Thyroid gland (tissue), 4 donors: ENCODE measurements at regions not wholly inside any gene's neighbourhood (a gene's known extent, or its start where the extent isn't known, plus 50 kb on each side); places are given as distances from the start of the nearest gene placed in this dataset.

ENCODE experiments used
- DNase-seq, 2 donors: peaks; one replicate each; pipeline ENCODE4 v3.0.0-alpha.2; 2019
- H3K27ac ChIP-seq, 3 donors: fragments of 200-600 bp; sonication (generic); 1 replicate in 2 of 3; 2 replicates in 1 of 3; pipeline ENCODE4 v1.5.1; 2016 to 2019; ENCODE audit warnings: mild to moderate bottlenecking in 1 of 3, moderate library complexity in 1 of 3
- H3K27me3 ChIP-seq: fragments of 200-600 bp; sonication (generic); one replicate; pipeline ENCODE4 v1.5.1; 2019
- H3K36me3 ChIP-seq, 2 donors: fragments of 200-600 bp; sonication (generic); one replicate each; pipeline ENCODE4 v1.5.1; 2016 to 2019
- H3K4me1 ChIP-seq, 2 donors: fragments of 200-600 bp; sonication (generic); one replicate each; pipeline ENCODE4 v1.5.1; 2017 to 2019
- H3K4me3 ChIP-seq, 3 donors: fragments of 200-600 bp; sonication (generic); replicated peaks in 1 of 3; 1 replicate in 2 of 3; 2 replicates in 1 of 3; pipeline ENCODE4 v1.5.1; 2016; ENCODE audit warnings: mild to moderate bottlenecking in 1 of 3
- H3K9me3 ChIP-seq: fragments of 200-600 bp; sonication (generic); one replicate; pipeline ENCODE4 v1.5.1; 2017
- POLR2A ChIP-seq, 2 donors: fragments of 450-650 bp; IDR thresholded peaks; one replicate each; pipeline ENCODE4 v1.6.1; 2017; ENCODE audit warnings: antibody characterized with exemption in 2 of 2, mild to moderate bottlenecking in 2 of 2, moderate library complexity in 1 of 2
- WGBS, 2 donors: methylation state at CpG; one replicate each; pipeline ENCODE4 v1.1.5; 2017; 5-methylcytosine and 5-hydroxymethylcytosine counted together
- intact Hi-C: fragments of 100-400 bp; cut with DNase I; formaldehyde crosslinking; loops from one replicate; pipeline ENCODE4 v1.15.1; 2023
- TF ChIP-seq, protein P1 (sequence below), 6 experiments: fragments of 200-600 bp in 3 of 6; fragments of 450-650 bp in 3 of 6; sonication (generic) in 3 of 6; IDR thresholded peaks; one replicate each; pipeline ENCODE4 v1.5.1; 2016 to 2019; ENCODE audit warnings: antibody characterized with exemption in 6 of 6, mild to moderate bottlenecking in 2 of 6, inconsistent platforms in 1 of 6, moderate library complexity in 1 of 6

DNA sequence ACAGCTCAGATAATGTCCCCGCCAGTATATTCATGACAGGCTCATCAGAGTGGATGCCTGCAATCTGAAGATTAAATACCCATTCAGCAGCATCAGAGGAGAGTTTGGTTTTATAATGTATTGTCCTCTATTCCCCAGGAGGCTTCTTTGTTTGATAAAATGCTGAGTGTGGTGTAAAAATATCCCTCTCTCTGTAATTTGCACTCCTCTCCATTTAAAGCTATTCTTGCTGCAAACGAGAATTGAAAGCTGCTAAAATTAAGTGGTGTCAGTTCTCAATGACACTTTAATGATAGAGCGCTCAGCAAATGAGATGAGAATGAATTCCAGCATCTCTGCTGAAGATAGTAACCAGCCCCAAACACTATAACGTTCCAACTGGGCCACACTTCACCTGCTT lies 205.7 kb upstream of the RRP15 start:
- intact Hi-C loops, result no loop called here
- H3K27ac ChIP-seq, result no peak overlapping the region

DNA sequence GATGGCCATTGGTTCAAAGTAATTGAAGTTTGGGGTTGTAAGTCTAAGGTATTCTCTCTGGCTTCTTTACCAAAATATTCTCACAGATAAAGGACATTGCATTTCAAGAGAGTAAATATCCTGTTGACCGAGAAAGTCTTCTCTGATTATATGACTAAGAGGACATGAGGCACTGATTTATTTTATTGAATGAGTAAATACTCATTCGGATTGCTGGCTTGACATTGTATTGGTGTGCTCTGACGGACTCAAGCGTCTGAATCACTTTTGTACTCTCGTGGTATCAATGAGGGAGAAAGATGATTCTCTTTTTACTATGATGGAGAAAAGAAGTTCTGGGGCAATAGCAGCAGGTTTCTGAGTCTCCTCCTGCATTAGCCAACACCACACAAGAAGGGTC lies 205.3 kb upstream of the RRP15 start:
- no peak for DNase-seq
- TF ChIP-seq POLR2A (IDR thresholded peaks at IDR 0.05), result no peak
- TF ChIP-seq, protein P1, sequence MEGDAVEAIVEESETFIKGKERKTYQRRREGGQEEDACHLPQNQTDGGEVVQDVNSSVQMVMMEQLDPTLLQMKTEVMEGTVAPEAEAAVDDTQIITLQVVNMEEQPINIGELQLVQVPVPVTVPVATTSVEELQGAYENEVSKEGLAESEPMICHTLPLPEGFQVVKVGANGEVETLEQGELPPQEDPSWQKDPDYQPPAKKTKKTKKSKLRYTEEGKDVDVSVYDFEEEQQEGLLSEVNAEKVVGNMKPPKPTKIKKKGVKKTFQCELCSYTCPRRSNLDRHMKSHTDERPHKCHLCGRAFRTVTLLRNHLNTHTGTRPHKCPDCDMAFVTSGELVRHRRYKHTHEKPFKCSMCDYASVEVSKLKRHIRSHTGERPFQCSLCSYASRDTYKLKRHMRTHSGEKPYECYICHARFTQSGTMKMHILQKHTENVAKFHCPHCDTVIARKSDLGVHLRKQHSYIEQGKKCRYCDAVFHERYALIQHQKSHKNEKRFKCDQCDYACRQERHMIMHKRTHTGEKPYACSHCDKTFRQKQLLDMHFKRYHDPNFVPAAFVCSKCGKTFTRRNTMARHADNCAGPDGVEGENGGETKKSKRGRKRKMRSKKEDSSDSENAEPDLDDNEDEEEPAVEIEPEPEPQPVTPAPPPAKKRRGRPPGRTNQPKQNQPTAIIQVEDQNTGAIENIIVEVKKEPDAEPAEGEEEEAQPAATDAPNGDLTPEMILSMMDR (IDR thresholded peaks at IDR 0.05), result no peak
- H3K36me3 ChIP-seq, result no peaks in the 10 kb centered on the region
- no peak overlapping the region for H3K27ac ChIP-seq
- no peak overlapping the region for H3K4me3 ChIP-seq
- H3K9me3 ChIP-seq, result no peaks in the 10 kb centered on the region
- WGBS, 2 donors, result 75 to 92% methylated on average over 5 of the region's 5 CpGs
- H3K27me3 ChIP-seq, result no peaks in the 10 kb centered on the region
- intact Hi-C loops, result no loop called here
- no peaks in the 10 kb centered on the region for H3K4me1 ChIP-seq

More for the DNA sequence above, 205.7 kb upstream of the RRP15 start:
- Histone ChIP-seq H3K4me3 (no peak overlapping the region), H3K27me3 (no peaks in the 10 kb centered on the region), H3K4me1 (no peaks in the 10 kb centered on the region), H3K9me3 (no peaks in the 10 kb centered on the region), H3K36me3 (no peaks in the 10 kb centered on the region)
- TF ChIP-seq, protein P1 (IDR thresholded peaks at IDR 0.05), result no peak
- TF ChIP-seq POLR2A (IDR thresholded peaks at IDR 0.05), result no peak
- no peak for DNase-seq
- 63 to 67% methylated on average over 4 of the region's 4 CpGs for WGBS, 2 donors

DNA sequence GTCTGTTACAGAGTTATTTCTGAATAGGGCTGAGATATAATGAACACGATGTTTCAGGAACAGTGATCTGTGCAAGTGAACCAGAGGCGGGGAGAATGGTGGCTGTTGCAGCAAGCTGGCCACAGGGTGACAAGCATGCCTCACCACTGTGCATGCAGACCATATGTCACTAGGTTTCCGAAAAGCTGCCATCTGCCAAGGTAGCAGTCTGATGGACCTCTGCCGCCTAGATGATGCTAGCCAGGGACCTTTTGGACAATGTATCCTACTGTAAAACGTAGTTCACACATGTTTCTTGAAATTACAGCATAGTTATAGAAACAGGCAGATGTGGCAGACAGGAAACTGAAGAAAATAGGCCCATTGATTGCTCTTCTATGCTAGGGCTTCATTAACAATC lies 204.2 kb upstream of the RRP15 start:
- Histone ChIP-seq H3K27ac (no peak overlapping the region), H3K27me3 (no peaks in the 10 kb centered on the region), H3K4me1 (no peaks in the 10 kb centered on the region), H3K36me3 (no peaks in the 10 kb centered on the region), H3K9me3 (no peaks in the 10 kb centered on the region), H3K4me3 (no peak overlapping the region)
- intact Hi-C loops, result no loop called here
- TF ChIP-seq, protein P1 (IDR thresholded peaks at IDR 0.05), result no peak
- no peak for TF ChIP-seq POLR2A (IDR thresholded peaks at IDR 0.05)
- 89 to 90% methylated on average over 5 of the region's 5 CpGs for WGBS, 2 donors
- DNase-seq, result no peak

DNA sequence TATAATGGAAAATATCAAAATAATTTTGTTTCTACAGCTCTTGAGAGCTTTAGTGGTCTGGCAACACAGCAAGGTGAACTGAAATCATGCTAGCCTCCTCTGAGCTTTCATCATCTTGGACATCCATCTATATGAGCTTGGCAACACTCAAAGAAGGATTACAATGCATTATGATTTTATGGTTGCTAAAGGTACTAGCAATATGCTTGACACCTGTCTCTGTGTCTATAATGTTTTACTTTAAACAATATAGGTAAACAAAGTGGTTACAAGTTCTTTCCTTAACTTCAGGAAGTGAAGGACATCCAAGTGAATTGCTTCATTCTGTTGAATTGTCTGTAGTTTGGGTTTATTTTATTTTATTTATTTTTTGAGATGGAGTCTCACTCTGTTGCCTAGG lies 203.7 kb upstream of the RRP15 start:
- no peak for TF ChIP-seq POLR2A (IDR thresholded peaks at IDR 0.05)
- TF ChIP-seq, protein P1 (IDR thresholded peaks at IDR 0.05), result no peak
- intact Hi-C loops, result no loop called here

DNA sequence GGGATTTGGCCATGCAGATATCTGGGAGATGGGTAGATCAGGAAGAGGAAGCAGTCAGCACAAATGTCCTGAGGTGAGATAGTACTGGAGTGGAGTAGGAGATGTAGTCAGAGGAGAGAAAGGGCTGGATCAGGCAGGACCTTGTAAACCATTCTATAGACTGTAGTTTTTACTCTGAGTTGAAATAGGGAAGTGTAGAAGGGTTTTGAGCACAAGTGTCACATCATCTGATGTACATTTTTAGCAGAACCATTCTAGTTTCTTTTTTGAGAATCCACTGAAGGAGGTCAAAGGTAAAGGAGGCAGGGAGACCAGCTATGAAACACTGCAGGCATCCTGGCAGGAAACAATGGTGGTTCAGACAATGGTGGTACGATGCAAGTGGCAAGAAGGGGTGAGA lies 194.6 kb upstream of the RRP15 start:
- WGBS, 2 donors, result 86 to 88% methylated on average over 1 of the region's 1 CpG
- TF ChIP-seq, protein P1 (IDR thresholded peaks at IDR 0.05), result no peak
- no peak for TF ChIP-seq POLR2A (IDR thresholded peaks at IDR 0.05)
- DNase-seq, result no peak
- H3K4me3 ChIP-seq, result no peak overlapping the region
- H3K9me3 ChIP-seq, result no peaks in the 10 kb centered on the region
- intact Hi-C loops, result no loop called here
- H3K36me3 ChIP-seq, result no peaks in the 10 kb centered on the region
- no peaks in the 10 kb centered on the region for H3K27me3 ChIP-seq
- no peaks in the 10 kb centered on the region for H3K4me1 ChIP-seq
- no peak overlapping the region for H3K27ac ChIP-seq

More for the DNA sequence above, 203.7 kb upstream of the RRP15 start:
- Histone ChIP-seq H3K9me3 (no peaks in the 10 kb centered on the region), H3K4me1 (no peaks in the 10 kb centered on the region), H3K27me3 (no peaks in the 10 kb centered on the region), H3K4me3 (no peak overlapping the region), H3K36me3 (no peaks in the 10 kb centered on the region), H3K27ac (no peak overlapping the region)
- no peak for DNase-seq
